ENCODE measurements at regions not wholly inside any gene's neighbourhood (a gene's known extent, or its start where the extent isn't known, plus 50 kb on each side); places are given as distances from the start of the nearest gene placed in this dataset.

GRCh38 chr2:150846691-150847090, 359.2 kb upstream of the RND3 start:
- no peak for DNase-seq
- no peak overlapping the region for H3K4me2 ChIP-seq (ENCODE audit: unreplicated experiment)
- H3K9ac ChIP-seq: no peak overlapping the region
- WGBS, 2 experiments (ENCODE audit: low coverage in 1 of 2, low lambda C conversion rate in 2 of 2, missing lambda C conversion rate in 2 of 2): 71 to 72% methylated on average over 1 of the region's 1 CpG
- TF ChIP-seq EZH2phosphoT487 (IDR thresholded peaks at IDR 0.05; ENCODE audit: insufficient read depth, low read depth) (no peak), EZH2 (IDR thresholded peaks at IDR 0.05; ENCODE audit: insufficient read depth, poor library complexity, severe bottlenecking) (no peak)
- no peaks in the 10 kb centered on the region for H3F3A ChIP-seq (ENCODE audit: insufficient read depth)
- no peaks in the 10 kb centered on the region for H3K9me2 ChIP-seq (ENCODE audit: insufficient read depth)
- no peaks in the 10 kb centered on the region for H3K27me3 ChIP-seq (replicated peaks; ENCODE audit: insufficient read depth)
- no peak overlapping the region for H3K4me3 ChIP-seq
- H3K79me2 ChIP-seq (ENCODE audit: insufficient read depth): no peaks in the 10 kb centered on the region
- no peaks in the 10 kb centered on the region for H4K20me1 ChIP-seq (ENCODE audit: insufficient read depth)
- no peaks in the 10 kb centered on the region for H3K36me3 ChIP-seq (ENCODE audit: low read depth)
- H2AFZ ChIP-seq: no peak overlapping the region
- H3K27ac ChIP-seq: no peak overlapping the region
- no peaks in the 10 kb centered on the region for H3K4me1 ChIP-seq (ENCODE audit: insufficient read depth)
- in situ Hi-C loops (cut with MboI): no loop called here
- no peaks in the 10 kb centered on the region for H3K9me3 ChIP-seq (ENCODE audit: low read depth)

GRCh38 chr2:150832686-150833085, 345.2 kb upstream of the RND3 start:
- in situ Hi-C loops (cut with MboI): no loop called here
- DNase-seq: peak; percentile 61
- Histone ChIP-seq H2AFZ (no peak overlapping the region), H3K9ac (no peak overlapping the region), H3K27me3 (replicated peaks; ENCODE audit: insufficient read depth) (no peaks in the 10 kb centered on the region), H3K4me1 (ENCODE audit: insufficient read depth) (no peaks in the 10 kb centered on the region), H4K20me1 (ENCODE audit: insufficient read depth) (no peaks in the 10 kb centered on the region), H3K27ac (no peak overlapping the region), H3F3A (ENCODE audit: insufficient read depth) (no peaks in the 10 kb centered on the region), H3K79me2 (ENCODE audit: insufficient read depth) (no peaks in the 10 kb centered on the region), H3K4me2 (ENCODE audit: unreplicated experiment) (no peak overlapping the region), H3K9me2 (ENCODE audit: insufficient read depth) (no peaks in the 10 kb centered on the region), H3K36me3 (ENCODE audit: low read depth) (no peaks in the 10 kb centered on the region), H3K4me3 (no peak overlapping the region), H3K9me3 (ENCODE audit: low read depth) (no peaks in the 10 kb centered on the region)
- no peak for TF ChIP-seq EZH2phosphoT487 (IDR thresholded peaks at IDR 0.05; ENCODE audit: insufficient read depth, low read depth)
- no peak for TF ChIP-seq EZH2 (IDR thresholded peaks at IDR 0.05; ENCODE audit: insufficient read depth, poor library complexity, severe bottlenecking)
- 17 to 35% methylated on average over 2 of the region's 2 CpGs for WGBS, 2 experiments (ENCODE audit: low coverage in 1 of 2, low lambda C conversion rate in 2 of 2, missing lambda C conversion rate in 2 of 2)

GRCh38 chr2:150824118-150824517, 336.7 kb upstream of the RND3 start:
- Histone ChIP-seq H3K9me3 (ENCODE audit: low read depth) (no peaks in the 10 kb centered on the region), H3K9ac (no peak overlapping the region), H2AFZ (no peak overlapping the region), H3K27me3 (replicated peaks; ENCODE audit: insufficient read depth) (no peaks in the 10 kb centered on the region), H4K20me1 (ENCODE audit: insufficient read depth) (no peaks in the 10 kb centered on the region), H3K4me1 (ENCODE audit: insufficient read depth) (no peaks in the 10 kb centered on the region), H3K36me3 (ENCODE audit: low read depth) (no peaks in the 10 kb centered on the region), H3K4me2 (ENCODE audit: unreplicated experiment) (no peak overlapping the region), H3K79me2 (ENCODE audit: insufficient read depth) (no peaks in the 10 kb centered on the region), H3K4me3 (no peak overlapping the region), H3K9me2 (ENCODE audit: insufficient read depth) (no peaks in the 10 kb centered on the region; the same call in 1 of the 2 replicates), H3K27ac (no peak overlapping the region), H3F3A (ENCODE audit: insufficient read depth) (no peaks in the 10 kb centered on the region)
- TF ChIP-seq EZH2phosphoT487 (IDR thresholded peaks at IDR 0.05; ENCODE audit: insufficient read depth, low read depth) (no peak), EZH2 (IDR thresholded peaks at IDR 0.05; ENCODE audit: insufficient read depth, poor library complexity, severe bottlenecking) (no peak)
- in situ Hi-C loops (cut with MboI): no loop called here
- 35 to 43% methylated on average over 1 of the region's 1 CpG for WGBS, 2 experiments (ENCODE audit: low coverage in 1 of 2, low lambda C conversion rate in 2 of 2, missing lambda C conversion rate in 2 of 2)
- no peak for DNase-seq

- Histone ChIP-seq H3K4me3 (no peak overlapping the region), H4K20me1 (ENCODE audit: insufficient read depth) (no peaks in the 10 kb centered on the region), H3K4me2 (ENCODE audit: unreplicated experiment) (no peak overlapping the region)
Observed at GRCh38 chr2:150817422-150817821, 330.0 kb upstream of the RND3 start.

More at GRCh38 chr2:150817422-150817821, 330.0 kb upstream of the RND3 start:
- H3K27ac ChIP-seq: no peak overlapping the region
- H3F3A ChIP-seq (ENCODE audit: insufficient read depth): no peaks in the 10 kb centered on the region
- no peaks in the 10 kb centered on the region for H3K36me3 ChIP-seq (ENCODE audit: low read depth)
- no peak overlapping the region for H2AFZ ChIP-seq
- H3K4me1 ChIP-seq (ENCODE audit: insufficient read depth): no peaks in the 10 kb centered on the region
- in situ Hi-C loops (cut with MboI): no loop called here
- WGBS, 2 experiments (ENCODE audit: low coverage in 1 of 2, low lambda C conversion rate in 2 of 2, missing lambda C conversion rate in 2 of 2): 72 to 74% methylated on average over 2 of the region's 2 CpGs
- no peak for DNase-seq
- no peak for TF ChIP-seq EZH2 (IDR thresholded peaks at IDR 0.05; ENCODE audit: insufficient read depth, poor library complexity, severe bottlenecking)
- TF ChIP-seq EZH2phosphoT487 (IDR thresholded peaks at IDR 0.05; ENCODE audit: insufficient read depth, low read depth): no peak
- no peaks in the 10 kb centered on the region for H3K27me3 ChIP-seq (replicated peaks; ENCODE audit: insufficient read depth)
- H3K9me3 ChIP-seq (ENCODE audit: low read depth): no peaks in the 10 kb centered on the region
- H3K9me2 ChIP-seq (ENCODE audit: insufficient read depth): no peaks in the 10 kb centered on the region; the same call in none of the 2 replicates
- no peaks in the 10 kb centered on the region for H3K79me2 ChIP-seq (ENCODE audit: insufficient read depth)
- no peak overlapping the region for H3K9ac ChIP-seq
